ENCODE measurements at regions not wholly inside any gene's neighbourhood (a gene's known extent, or its start where the extent isn't known, plus 50 kb on each side); places are given as distances from the start of the nearest gene placed in this dataset.

DNA sequence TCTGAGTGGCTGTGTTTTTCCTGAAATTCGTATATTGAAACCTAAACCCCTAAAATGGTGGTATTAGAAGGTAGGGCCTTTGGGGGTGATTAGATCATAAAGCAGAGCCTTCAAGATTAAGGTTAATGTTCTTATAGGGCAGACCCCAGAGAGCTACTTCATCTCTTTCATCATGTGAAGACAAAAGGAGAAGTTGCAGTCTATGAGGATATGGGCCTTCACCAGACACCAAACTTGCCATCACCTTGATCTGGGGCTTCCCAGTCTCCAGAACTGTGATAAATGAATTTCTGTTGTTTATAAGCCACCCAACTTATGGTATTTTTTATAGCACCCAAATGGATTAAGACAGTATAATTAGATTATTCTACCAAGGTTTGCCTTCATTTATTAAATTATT is 275.0 kb upstream of the ATP2B1 start:
- ATAC-seq (peak; percentile 61), FAIRE-seq (peak; percentile 41), DNase-seq (ENCODE audit: low read depth, low spot score) (no peak)
- no peak overlapping the region for H3K4me2 ChIP-seq (ENCODE audit: control insufficient read depth, insufficient read depth)
- ChIA-PET CTCF (interaction anchor here (0.8 to 1.5 kb wide), 2 partner anchors 8 to 13 kb away, joined by 3 to 4 read pairs; no protein-coding TSS in a partner anchor), RAD21 (ENCODE audit: unreplicated experiment) (interaction anchor here (0.6 kb wide), 1 partner anchor 22 kb away, joined by 3 read pairs; no protein-coding TSS in a partner anchor), SMC1A (ENCODE audit: uncharacterized antibody, unreplicated experiment) (interaction anchor here (1.2 to 2.5 kb wide), 2 partner anchors 13 to 18 kb away, joined by 3 to 5 read pairs; no protein-coding TSS in a partner anchor), POLR2A (no interaction called here)
- H3K4me3 ChIP-seq = no peak overlapping the region
- no peaks in the 10 kb centered on the region for H4K20me1 ChIP-seq (ENCODE audit: control insufficient read depth, insufficient read depth)
- no peaks in the 10 kb centered on the region for H3K4me1 ChIP-seq (ENCODE audit: control insufficient read depth, insufficient read depth, low read length)
- no peak overlapping the region for H3K9ac ChIP-seq (ENCODE audit: control insufficient read depth, insufficient read depth, low read length)
- no peaks in the 10 kb centered on the region for H3K9me3 ChIP-seq (replicated peaks; ENCODE audit: control insufficient read depth, insufficient read depth, low read length)
- intact Hi-C loops (cut with micrococcal nuclease; ENCODE audit: unreplicated experiment) (no loop called here), in situ Hi-C loops (cut with MboI) (no loop called here)
- no peak overlapping the region for H2AFZ ChIP-seq (ENCODE audit: control insufficient read depth, low read depth, low read length)
- H3K79me2 ChIP-seq (ENCODE audit: control insufficient read depth, insufficient read depth, low read length) = no peaks in the 10 kb centered on the region
- no TSS peak for BruUV-seq (replicated peaks)
- 96% methylated on average over 1 of the region's 1 CpG for WGBS (ENCODE audit: insufficient coverage, insufficient replicate concordance, low lambda C conversion rate, missing lambda C conversion rate)
- no peak for TF ChIP-seq RCOR1 (conservative IDR thresholded peaks at IDR 0.05; ENCODE audit: low read depth, low read length)
- TF ChIP-seq SPI1 (IDR thresholded peaks at IDR 0.05; ENCODE audit: borderline replicate concordance, insufficient read depth, low read depth, low read length) = no peak
- no peak overlapping the region for H3K27ac ChIP-seq (ENCODE audit: control insufficient read depth, insufficient read depth)
- H3K27me3 ChIP-seq (replicated peaks in 1 of 2; ENCODE audit: control insufficient read depth in 2 of 2, insufficient read depth in 2 of 2, low read length in 1 of 2) = no peaks in the 10 kb centered on the region
- no peaks in the 10 kb centered on the region for H3K36me3 ChIP-seq (ENCODE audit: control insufficient read depth in 2 of 2, insufficient read depth in 2 of 2, low read length in 1 of 2)

DNA sequence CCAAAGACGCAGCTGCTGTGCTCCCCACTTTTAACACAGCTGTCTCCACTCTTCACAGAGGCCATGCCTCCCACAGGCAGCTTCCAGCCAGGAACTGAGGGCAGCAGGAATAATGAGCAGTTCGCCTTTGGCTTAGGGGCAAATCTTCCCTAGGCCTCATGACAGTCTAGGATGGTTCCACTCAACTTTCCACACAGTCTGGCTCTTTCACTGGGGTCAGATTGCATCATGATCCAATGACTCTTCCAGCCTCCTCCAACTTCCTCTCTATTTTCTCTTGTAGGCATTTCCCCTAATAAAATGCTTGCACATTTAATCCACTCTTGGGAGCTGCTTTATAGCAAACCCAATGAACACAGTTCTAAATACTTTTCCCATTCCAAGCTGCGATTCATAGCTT is 271.6 kb upstream of the ATP2B1 start:
- BruUV-seq (replicated peaks) = no TSS peak
- Histone ChIP-seq H2AFZ (ENCODE audit: control insufficient read depth, low read depth, low read length) (no peak overlapping the region), H3K79me2 (ENCODE audit: control insufficient read depth, insufficient read depth, low read length) (no peaks in the 10 kb centered on the region), H4K20me1 (ENCODE audit: control insufficient read depth, insufficient read depth) (no peaks in the 10 kb centered on the region), H3K27me3 (replicated peaks in 1 of 2; ENCODE audit: control insufficient read depth in 2 of 2, insufficient read depth in 2 of 2, low read length in 1 of 2) (no peaks in the 10 kb centered on the region), H3K36me3 (ENCODE audit: control insufficient read depth in 2 of 2, insufficient read depth in 2 of 2, low read length in 1 of 2) (no peaks in the 10 kb centered on the region), H3K4me3 (no peak overlapping the region), H3K4me2 (ENCODE audit: control insufficient read depth, insufficient read depth) (no peak overlapping the region), H3K9me3 (replicated peaks; ENCODE audit: control insufficient read depth, insufficient read depth, low read length) (no peaks in the 10 kb centered on the region), H3K4me1 (ENCODE audit: control insufficient read depth, insufficient read depth, low read length) (no peaks in the 10 kb centered on the region), H3K27ac (ENCODE audit: control insufficient read depth, insufficient read depth) (no peak overlapping the region), H3K9ac (ENCODE audit: control insufficient read depth, insufficient read depth, low read length) (no peak overlapping the region)
- ATAC-seq (no peak), DNase-seq (ENCODE audit: low read depth, low spot score) (no peak), FAIRE-seq (no peak)
- ChIA-PET SMC1A (ENCODE audit: uncharacterized antibody, unreplicated experiment) (interaction anchor here (0.6 to 2.2 kb wide), 5 partner anchors 8 to 437 kb away, joined by 3 to 7 read pairs (median 3); no protein-coding TSS in a partner anchor), CTCF (interaction anchor here (1.0 to 2.3 kb wide), 3 partner anchors 10 to 21 kb away, joined by 3 to 8 read pairs (median 5); no protein-coding TSS in a partner anchor), POLR2A (interaction anchor here (1.4 kb wide), 1 partner anchor 11 kb away, joined by 3 read pairs; no protein-coding TSS in a partner anchor), RAD21 (ENCODE audit: unreplicated experiment) (interaction anchor here (0.9 kb wide), 1 partner anchor 34 kb away, joined by 3 read pairs; no protein-coding TSS in a partner anchor)
- WGBS (ENCODE audit: insufficient coverage, insufficient replicate concordance, low lambda C conversion rate, missing lambda C conversion rate) = 95% methylated on average over 3 of the region's 3 CpGs
- intact Hi-C loops (cut with micrococcal nuclease; ENCODE audit: unreplicated experiment) = no loop called here
- in situ Hi-C loops (cut with MboI) = no loop called here
- TF ChIP-seq MEF2B (IDR thresholded peaks at IDR 0.05; ENCODE audit: partially characterized antibody, poor library complexity, severe bottlenecking) (no peak), SIN3A (IDR thresholded peaks at IDR 0.05; ENCODE audit: low read depth, low read length) (no peak), CREM (IDR thresholded peaks at IDR 0.05; ENCODE audit: low read depth) (no peak), SREBF1 (IDR thresholded peaks at IDR 0.05; ENCODE audit: low read length) (no peak), BRCA1 (IDR thresholded peaks at IDR 0.05; ENCODE audit: low read depth, low read length) (no peak), NR2C1 (IDR thresholded peaks at IDR 0.05) (no peak), MEF2A (IDR thresholded peaks at IDR 0.05; ENCODE audit: insufficient read depth, low read depth, low read length) (no peak), HDGF (IDR thresholded peaks at IDR 0.05) (no peak), RCOR1 (conservative IDR thresholded peaks at IDR 0.05; ENCODE audit: low read depth, low read length) (no peak), NFYB (IDR thresholded peaks at IDR 0.05; ENCODE audit: insufficient read depth, low read depth, low read length) (no peak)
- TF ChIP-seq, protein P1, sequence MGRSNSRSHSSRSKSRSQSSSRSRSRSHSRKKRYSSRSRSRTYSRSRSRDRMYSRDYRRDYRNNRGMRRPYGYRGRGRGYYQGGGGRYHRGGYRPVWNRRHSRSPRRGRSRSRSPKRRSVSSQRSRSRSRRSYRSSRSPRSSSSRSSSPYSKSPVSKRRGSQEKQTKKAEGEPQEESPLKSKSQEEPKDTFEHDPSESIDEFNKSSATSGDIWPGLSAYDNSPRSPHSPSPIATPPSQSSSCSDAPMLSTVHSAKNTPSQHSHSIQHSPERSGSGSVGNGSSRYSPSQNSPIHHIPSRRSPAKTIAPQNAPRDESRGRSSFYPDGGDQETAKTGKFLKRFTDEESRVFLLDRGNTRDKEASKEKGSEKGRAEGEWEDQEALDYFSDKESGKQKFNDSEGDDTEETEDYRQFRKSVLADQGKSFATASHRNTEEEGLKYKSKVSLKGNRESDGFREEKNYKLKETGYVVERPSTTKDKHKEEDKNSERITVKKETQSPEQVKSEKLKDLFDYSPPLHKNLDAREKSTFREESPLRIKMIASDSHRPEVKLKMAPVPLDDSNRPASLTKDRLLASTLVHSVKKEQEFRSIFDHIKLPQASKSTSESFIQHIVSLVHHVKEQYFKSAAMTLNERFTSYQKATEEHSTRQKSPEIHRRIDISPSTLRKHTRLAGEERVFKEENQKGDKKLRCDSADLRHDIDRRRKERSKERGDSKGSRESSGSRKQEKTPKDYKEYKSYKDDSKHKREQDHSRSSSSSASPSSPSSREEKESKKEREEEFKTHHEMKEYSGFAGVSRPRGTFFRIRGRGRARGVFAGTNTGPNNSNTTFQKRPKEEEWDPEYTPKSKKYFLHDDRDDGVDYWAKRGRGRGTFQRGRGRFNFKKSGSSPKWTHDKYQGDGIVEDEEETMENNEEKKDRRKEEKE (IDR thresholded peaks at IDR 0.05) = no peak
- TF ChIP-seq, protein P2, sequence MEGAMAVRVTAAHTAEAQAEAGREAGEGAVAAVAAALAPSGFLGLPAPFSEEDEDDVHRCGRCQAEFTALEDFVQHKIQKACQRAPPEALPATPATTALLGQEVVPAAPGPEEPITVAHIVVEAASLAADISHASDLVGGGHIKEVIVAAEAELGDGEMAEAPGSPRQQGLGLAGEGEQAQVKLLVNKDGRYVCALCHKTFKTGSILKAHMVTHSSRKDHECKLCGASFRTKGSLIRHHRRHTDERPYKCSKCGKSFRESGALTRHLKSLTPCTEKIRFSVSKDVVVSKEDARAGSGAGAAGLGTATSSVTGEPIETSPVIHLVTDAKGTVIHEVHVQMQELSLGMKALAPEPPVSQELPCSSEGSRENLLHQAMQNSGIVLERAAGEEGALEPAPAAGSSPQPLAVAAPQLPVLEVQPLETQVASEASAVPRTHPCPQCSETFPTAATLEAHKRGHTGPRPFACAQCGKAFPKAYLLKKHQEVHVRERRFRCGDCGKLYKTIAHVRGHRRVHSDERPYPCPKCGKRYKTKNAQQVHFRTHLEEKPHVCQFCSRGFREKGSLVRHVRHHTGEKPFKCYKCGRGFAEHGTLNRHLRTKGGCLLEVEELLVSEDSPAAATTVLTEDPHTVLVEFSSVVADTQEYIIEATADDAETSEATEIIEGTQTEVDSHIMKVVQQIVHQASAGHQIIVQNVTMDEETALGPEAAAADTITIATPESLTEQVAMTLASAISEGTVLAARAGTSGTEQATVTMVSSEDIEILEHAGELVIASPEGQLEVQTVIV (IDR thresholded peaks at IDR 0.05; ENCODE audit: borderline replicate concordance, partially characterized antibody) = no peak

Data from GM12878 (cell line).